K562 (cell line): ENCODE measurements at regions not wholly inside any gene's neighbourhood (a gene's known extent, or its start where the extent isn't known, plus 50 kb on each side); places are given as distances from the start of the nearest gene placed in this dataset.

ENCODE experiments used
- ATAC-seq: fragments of 200-7000 bp; cut with Tn5 transposase; 3 replicates; pipeline ENCODE4 v1.9.1; 2020; ENCODE audit warnings: moderate library complexity
- BruUV-seq: library from RNA; stranded (reverse); fragments of 400-500 nt; replicated peaks from 2 replicates; lab custom pipeline; 2021; lab: Mats Ljungman, UMichigan
- CTCF ChIA-PET: fragments of 300-600 bp; formaldehyde crosslinking; extraction: SDS; loops from one replicate; lab custom pipeline; 2021; ENCODE audit warnings: low intra/inter-chr PET ratio; lab: Yijun Ruan, JAX
- POLR2A ChIA-PET: fragments of 300-600, 350-650 bp; sonication (Branson Sonifier 250); formaldehyde crosslinking; extraction: SDS; loops from one replicate; lab custom pipeline; 2021; ENCODE audit warnings: antibody characterized with exemption, inconsistent platforms; lab: Yijun Ruan, JAX
- DNase-seq, 4 experiments: peaks; one replicate each; pipeline versions ENCODE4 v3.0.0 to v3.0.0-alpha.2; 2011 to 2018; ENCODE audit warnings: low spot score in 3 of 4, mixed read lengths in 3 of 4; ENCODE audit errors: extremely low read depth in 1 of 4
- FAIRE-seq: peaks from 2 replicates; lab custom pipeline; 2011; peaks lifted over from hg19 to GRCh38; lab: Jason Lieb, UNC
- H2AFZ ChIP-seq: 2 replicates; pipeline ENCODE4 v1.6.0; 2011; ENCODE audit warnings: low read depth, low read length, control low read depth, inconsistent platforms
- H3K27ac ChIP-seq: fragments of 200-600 bp; 3 replicates; pipeline ENCODE4 v1.8.0; 2011; ENCODE audit warnings: low read depth, mild to moderate bottlenecking, control low read depth, inconsistent platforms, low read length, moderate library complexity, mixed read lengths; ENCODE audit errors: extremely low read depth
- H3K27me3 ChIP-seq, 2 experiments: fragments of 300-600 bp in 1 of 2; 2 replicates in 1 of 2; 3 replicates in 1 of 2; pipeline versions ENCODE4 v1.6.0 to v1.8.0; 2011; ENCODE audit warnings: inconsistent platforms in 2 of 2, low read length in 2 of 2, mild to moderate bottlenecking in 1 of 2, mixed read lengths in 1 of 2, moderate library complexity in 1 of 2; ENCODE audit not compliant: control insufficient read depth in 2 of 2, insufficient read depth in 2 of 2
- H3K36me3 ChIP-seq: fragments of 300-600 bp; 3 replicates; pipeline ENCODE4 v1.8.0; 2011; ENCODE audit warnings: mild to moderate bottlenecking, low read length, inconsistent platforms; ENCODE audit not compliant: control insufficient read depth, insufficient read depth
- H3K4me1 ChIP-seq, 2 experiments: fragments of 200-600 bp in 1 of 2; replicated peaks in 1 of 2; 2 replicates in 1 of 2; 3 replicates in 1 of 2; pipeline versions ENCODE4 v1.5.1 to v1.8.0; 2011; ENCODE audit warnings: inconsistent platforms in 2 of 2, low read length in 2 of 2, mild to moderate bottlenecking in 1 of 2, mixed read lengths in 1 of 2, moderate library complexity in 1 of 2; ENCODE audit not compliant: control insufficient read depth in 2 of 2, insufficient read depth in 2 of 2
- H3K4me2 ChIP-seq: 2 replicates; pipeline ENCODE4 v1.6.1; 2011; ENCODE audit warnings: low read length, control low read depth, inconsistent platforms, mixed read lengths; ENCODE audit not compliant: insufficient read depth
- H3K4me3 ChIP-seq: fragments of 200-600 bp; sonication (generic), shearing (Covaris generic); 2 replicates; pipeline ENCODE4 v1.5.1; 2016; ENCODE audit warnings: control low read depth, inconsistent platforms
- H3K79me2 ChIP-seq: fragments of 200-600 bp; 3 replicates; pipeline ENCODE4 v1.8.0; 2011; ENCODE audit warnings: low read length, inconsistent platforms; ENCODE audit not compliant: control insufficient read depth, insufficient read depth
- H3K9ac ChIP-seq, 2 experiments: 2 replicates each; pipeline versions ENCODE4 v1.6.0 to v1.6.1; 2011; ENCODE audit warnings: low read depth in 2 of 2, low read length in 2 of 2, control low read depth in 1 of 2, inconsistent platforms in 1 of 2, mild to moderate bottlenecking in 1 of 2, mixed read lengths in 1 of 2; ENCODE audit not compliant: insufficient read depth in 1 of 2
- H3K9me1 ChIP-seq: one replicate; pipeline ENCODE4 v1.6.0; 2011; ENCODE audit warnings: inconsistent platforms, mild to moderate bottlenecking, low read length, moderate library complexity; ENCODE audit not compliant: control insufficient read depth, insufficient read depth
- H3K9me3 ChIP-seq: replicated peaks from 2 replicates; pipeline ENCODE4 v1.5.1; 2011; ENCODE audit warnings: low read depth, low read length, inconsistent platforms; ENCODE audit not compliant: control insufficient read depth, insufficient read depth
- H4K20me1 ChIP-seq: replicated peaks from 2 replicates; pipeline ENCODE4 v1.6.1; 2011; ENCODE audit warnings: low read length, inconsistent platforms, mixed read lengths; ENCODE audit not compliant: control insufficient read depth, insufficient read depth
- CXXC5 ChIP-seq: fragments of 250-450 bp; sonication (Bioruptor Pico); IDR thresholded peaks from 2 replicates; pipeline ENCODE4 v1.8.0; 2022; ENCODE audit warnings: inconsistent platforms, mild to moderate bottlenecking, moderate library complexity
- DMBX1 ChIP-seq: fragments of 250-450 bp; sonication (Bioruptor Pico); IDR thresholded peaks from 2 replicates; pipeline ENCODE4 v1.8.0; 2022; ENCODE audit warnings: inconsistent platforms, mild to moderate bottlenecking, moderate library complexity, borderline replicate concordance
- MAFK ChIP-seq: IDR thresholded peaks from 2 replicates; pipeline ENCODE4 v1.6.1; 2011; ENCODE audit warnings: low read length, improper control_type of control experiment
- MCM5 ChIP-seq: fragments of 450-650 bp; IDR thresholded peaks from 2 replicates; pipeline ENCODE4 v1.6.1; 2016; ENCODE audit warnings: low read depth
- SETDB1 ChIP-seq: IDR thresholded peaks from one replicate; pipeline ENCODE4 v1.6.1; 2012; ENCODE audit warnings: low read length, control low read depth, inconsistent platforms
- SREBF1 ChIP-seq: fragments of 150-350 bp; IDR thresholded peaks from 2 replicates; pipeline ENCODE4 v1.6.1; 2014; ENCODE audit warnings: antibody characterized with exemption, low read depth, low read length, borderline replicate concordance
- TCF7L2 ChIP-seq: fragments of 150-350 bp; IDR thresholded peaks from 2 replicates; pipeline ENCODE4 v1.6.1; 2016; ENCODE audit warnings: low read depth, mild to moderate bottlenecking, low read length, moderate library complexity
- ZBTB26 ChIP-seq: fragments of 450-650 bp; formaldehyde crosslinking; IDR thresholded peaks from 2 replicates; pipeline ENCODE4 v1.4.0; 2022; ENCODE audit warnings: missing genetic modification characterization
- ZNF57 ChIP-seq: fragments of 450-650 bp; formaldehyde crosslinking; IDR thresholded peaks from 2 replicates; pipeline ENCODE4 v1.4.0; 2020; ENCODE audit warnings: mild to moderate bottlenecking, moderate library complexity
- ZNF609 ChIP-seq: sonication (generic); formaldehyde crosslinking; IDR thresholded peaks from 2 replicates; pipeline ENCODE4 v1.8.1; 2023; ENCODE audit warnings: missing genetic modification reagents, mild to moderate bottlenecking, borderline replicate concordance
- ZNF717 ChIP-seq: fragments of 250-450 bp; sonication (Bioruptor Pico); IDR thresholded peaks from 2 replicates; pipeline ENCODE4 v1.5.0; 2021
- WGBS: fragments of 100-300 bp; shearing (Covaris generic); methylation state at CpG from one replicate; pipeline ENCODE4 v1.1.6; 2016; ENCODE audit warnings: low coverage, mixed read lengths; ENCODE audit not compliant: insufficient coverage; ENCODE audit errors: missing lambda C conversion rate; 5-methylcytosine and 5-hydroxymethylcytosine counted together
- in situ Hi-C: fragments of 300-500 bp; cut with MboI; formaldehyde crosslinking; loops from 4 replicates; pipeline ENCODE4 v1.15.0; 2018; ENCODE audit warnings: inconsistent platforms, mixed read lengths
- intact Hi-C: fragments of 100-400 bp; cut with micrococcal nuclease; formaldehyde crosslinking; loops from 2 replicates; pipeline ENCODE4 v1.14.2; 2022

- no peak for TF ChIP-seq ZNF609 (CRISPR knock-in tag)
- TF ChIP-seq MAFK: no peak
- TF ChIP-seq SREBF1: no peak
- TF ChIP-seq CXXC5 (CRISPR knock-in tag): no peak
- TF ChIP-seq, all 486 proteins: peak for 0
Observed at GRCh38 chr10:43959364-43960134, 310.9 kb upstream of the ZNF32 start (continued).

- Histone ChIP-seq H3K79me2 (no peaks in the 10 kb centered on the region), H3K4me1 (no peaks in the 10 kb centered on the region), H2AFZ (no peak overlapping the region), H3K9ac (no peak overlapping the region), H3K36me3 (no peaks in the 10 kb centered on the region), H3K4me3 (no peak overlapping the region), H3K9me3 (no peaks in the 10 kb centered on the region), H3K27ac (no peak overlapping the region), H3K4me2 (no peak overlapping the region), H4K20me1 (no peaks in the 10 kb centered on the region; the same call in 1 of the 2 replicates), H3K27me3 (peaks cover 7 to 23% of the 10 kb centered on the region in 2 experiments; a peak in 3 of 5 replicates), H3K9me1 (no peaks in the 10 kb centered on the region)
- no peak for TF ChIP-seq TCF7L2
- TF ChIP-seq ZNF57: no peak
- TF ChIP-seq SETDB1: no peak
- no peak for TF ChIP-seq MCM5
- no peak for TF ChIP-seq DMBX1 (CRISPR knock-in tag)
- TF ChIP-seq ZBTB26 (CRISPR knock-in tag): no peak
- TF ChIP-seq ZNF717 (CRISPR knock-in tag): no peak
- no peak for DNase-seq
- in situ Hi-C loops: no loop called here
- BruUV-seq: no TSS peak
- FAIRE-seq: no peak
- POLR2A ChIA-PET: no interaction called here
- CTCF ChIA-PET: no interaction called here
- no peak for ATAC-seq
- 0% methylated on average over 6 of the region's 6 CpGs for WGBS
- intact Hi-C loops: no loop called here
Observed at GRCh38 chr10:43958964-43959363, 310.3 kb upstream of the ZNF32 start.
